Spinal cord (tissue), 9 donors: ENCODE measurements at regions not wholly inside any gene's neighbourhood (a gene's known extent, or its start where the extent isn't known, plus 50 kb on each side); places are given as distances from the start of the nearest gene placed in this dataset.

Experiments used
- DNase-seq, 6 donors: peaks; one replicate each; pipeline versions ENCODE4 v3.0.0 to v3.0.0-alpha.2; 2013 to 2015; ENCODE audit warnings: low spot score in 6 of 6, low read depth in 4 of 6
- H3K27ac ChIP-seq: one replicate; pipeline ENCODE4 v1.5.1; 2013; ENCODE audit warnings: low read depth, low read length, control low read depth
- H3K27me3 ChIP-seq: one replicate; pipeline ENCODE4 v1.6.1; 2013; ENCODE audit warnings: low read length; ENCODE audit not compliant: control insufficient read depth, insufficient read depth
- H3K36me3 ChIP-seq: one replicate; pipeline ENCODE4 v1.6.1; 2013; ENCODE audit warnings: low read length; ENCODE audit not compliant: control insufficient read depth, insufficient read depth
- H3K4me1 ChIP-seq: one replicate; pipeline ENCODE4 v1.6.1; 2013; ENCODE audit warnings: low read length; ENCODE audit not compliant: control insufficient read depth, insufficient read depth
- H3K4me3 ChIP-seq: one replicate; pipeline ENCODE4 v1.5.1; 2013; ENCODE audit warnings: low read depth, low read length, control low read depth
- H3K9me3 ChIP-seq: one replicate; pipeline ENCODE4 v1.6.1; 2013; ENCODE audit warnings: low read length; ENCODE audit not compliant: control insufficient read depth, insufficient read depth
- WGBS: methylation state at CpG from one replicate; pipeline ENCODE4 v1.1.5; 2013; ENCODE audit warnings: missing lambda C conversion rate; ENCODE audit not compliant: insufficient coverage; 5-methylcytosine and 5-hydroxymethylcytosine counted together
- donor health status: healthy.

- Histone ChIP-seq H3K36me3 (no peaks in the 10 kb centered on the region), H3K9me3 (no peaks in the 10 kb centered on the region), H3K4me1 (peaks cover 6% of the 10 kb centered on the region), H3K27ac (no peak overlapping the region), H3K27me3 (peaks cover 37% of the 10 kb centered on the region), H3K4me3 (no peak overlapping the region)
- DNase-seq: no peak
- no CpG with 5 or more reads among the region's 1 CpG for WGBS
Observed at GRCh38 chr6:23177806-23178205, 608.4 kb downstream of the HDGFL1 start.

DNA sequence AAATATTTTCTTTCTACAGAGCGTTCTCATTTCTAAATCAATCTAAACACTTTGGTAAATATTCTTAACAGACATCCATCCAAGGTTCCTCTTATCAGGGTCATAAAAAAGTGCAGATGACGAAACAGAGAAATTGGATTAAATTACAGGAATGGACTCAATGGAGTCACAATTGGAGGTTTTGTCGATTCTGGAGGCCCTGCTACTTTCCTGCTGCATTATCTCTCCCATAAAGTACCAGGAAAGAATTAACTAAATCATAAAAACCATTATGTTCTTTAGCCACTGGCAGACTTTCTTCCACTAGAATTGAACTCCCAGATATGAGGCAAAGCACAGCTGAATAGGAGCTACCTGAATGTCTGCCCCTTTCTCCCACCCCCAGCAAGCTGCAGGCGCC is 610.6 kb downstream of the HDGFL1 start:
- Histone ChIP-seq H3K36me3 (no peaks in the 10 kb centered on the region), H3K27me3 (peaks cover 33% of the 10 kb centered on the region), H3K4me1 (peaks cover 6% of the 10 kb centered on the region), H3K27ac (no peak overlapping the region), H3K9me3 (no peaks in the 10 kb centered on the region), H3K4me3 (no peak overlapping the region)
- no CpG with 5 or more reads among the region's 4 CpGs for WGBS
- no peak for DNase-seq

- no peaks in the 10 kb centered on the region for H3K9me3 ChIP-seq
- peaks cover 6% of the 10 kb centered on the region for H3K4me1 ChIP-seq
- H3K36me3 ChIP-seq: no peaks in the 10 kb centered on the region
- H3K4me3 ChIP-seq: no peak overlapping the region
- peaks cover 36% of the 10 kb centered on the region for H3K27me3 ChIP-seq
- WGBS: 31% methylated on average over 10 of the region's 12 CpGs
- peak; percentile 59 to 98 (median 80) for DNase-seq
- no peak overlapping the region for H3K27ac ChIP-seq
Observed at GRCh38 chr6:23180504-23181293, 611.3 kb downstream of the HDGFL1 start.

DNA sequence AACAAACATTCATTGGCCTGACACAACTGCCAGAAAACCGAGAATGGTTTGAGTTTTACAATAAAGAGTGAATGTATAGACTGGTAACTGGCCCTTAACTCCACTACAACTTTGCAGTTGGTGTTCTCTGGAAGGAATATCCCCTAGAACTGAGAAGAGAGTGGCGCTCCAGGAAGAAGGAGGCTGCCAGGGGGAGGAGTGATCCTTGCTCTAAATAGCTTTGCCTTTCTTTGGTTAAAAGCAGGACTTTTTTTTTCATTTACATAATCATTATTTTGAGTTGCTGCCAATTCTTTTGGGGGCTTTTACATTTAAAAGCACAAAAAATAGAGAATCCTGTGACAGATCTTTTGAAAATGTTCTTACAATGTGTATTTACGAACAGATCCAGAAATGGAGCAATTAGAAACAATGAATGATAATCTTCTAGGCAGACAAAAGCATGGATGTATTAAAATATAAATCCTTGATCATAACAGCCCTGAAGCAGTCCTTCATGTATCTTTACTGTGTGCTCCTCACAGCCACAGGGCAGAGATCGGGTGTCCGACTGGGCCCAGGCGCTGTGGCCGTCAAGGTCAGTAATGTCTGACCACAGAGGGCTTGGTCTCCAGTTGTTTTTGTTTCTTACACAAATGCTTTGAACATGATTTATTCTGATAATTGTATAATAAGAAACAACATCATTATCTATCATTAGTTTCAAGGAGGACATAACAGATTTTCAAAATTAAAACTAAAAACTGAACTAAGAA is 612.2 kb downstream of the HDGFL1 start:
- Histone ChIP-seq H3K4me1 (peaks cover 6% of the 10 kb centered on the region), H3K4me3 (no peak overlapping the region), H3K36me3 (no peaks in the 10 kb centered on the region), H3K27me3 (peaks cover 33% of the 10 kb centered on the region), H3K27ac (no peak overlapping the region), H3K9me3 (no peaks in the 10 kb centered on the region)
- peak in 1 of 6 donors; percentile 62 for DNase-seq
- WGBS: 96% methylated on average over 3 of the region's 7 CpGs

DNA sequence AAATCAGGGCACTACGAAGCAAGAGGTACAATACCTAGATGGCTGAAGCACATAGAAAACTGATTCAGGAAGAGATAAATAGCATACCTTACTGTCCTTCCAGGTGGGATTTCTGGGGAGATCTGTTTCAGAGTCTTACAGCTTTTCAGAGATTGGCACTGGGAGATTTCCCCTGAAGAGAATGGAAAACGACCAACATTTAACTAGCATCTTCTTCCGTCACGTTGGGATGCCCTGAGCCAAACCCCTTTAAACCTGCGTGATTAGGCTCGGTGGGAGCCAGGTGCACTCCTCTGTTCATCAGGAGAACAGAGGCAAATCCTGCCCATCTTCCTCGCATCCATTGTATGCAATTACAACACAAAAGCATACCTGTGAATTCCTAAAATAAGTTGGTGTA is 614.5 kb downstream of the HDGFL1 start:
- no peaks in the 10 kb centered on the region for H3K36me3 ChIP-seq
- H3K9me3 ChIP-seq: no peaks in the 10 kb centered on the region
- WGBS: 92% methylated on average over 5 of the region's 7 CpGs
- H3K27ac ChIP-seq: no peak overlapping the region
- DNase-seq: no peak
- peaks cover 6% of the 10 kb centered on the region for H3K4me1 ChIP-seq
- H3K4me3 ChIP-seq: no peak overlapping the region
- H3K27me3 ChIP-seq: peaks cover 15% of the 10 kb centered on the region

- Histone ChIP-seq H3K4me1 (peaks cover 6% of the 10 kb centered on the region), H3K27ac (no peak overlapping the region), H3K27me3 (peaks cover 10% of the 10 kb centered on the region), H3K4me3 (no peak overlapping the region), H3K36me3 (no peaks in the 10 kb centered on the region), H3K9me3 (no peaks in the 10 kb centered on the region)
- no peak for DNase-seq
- WGBS: no CpG with 5 or more reads among the region's 3 CpGs
Observed at GRCh38 chr6:23184351-23184750, 615.0 kb downstream of the HDGFL1 start.

DNA sequence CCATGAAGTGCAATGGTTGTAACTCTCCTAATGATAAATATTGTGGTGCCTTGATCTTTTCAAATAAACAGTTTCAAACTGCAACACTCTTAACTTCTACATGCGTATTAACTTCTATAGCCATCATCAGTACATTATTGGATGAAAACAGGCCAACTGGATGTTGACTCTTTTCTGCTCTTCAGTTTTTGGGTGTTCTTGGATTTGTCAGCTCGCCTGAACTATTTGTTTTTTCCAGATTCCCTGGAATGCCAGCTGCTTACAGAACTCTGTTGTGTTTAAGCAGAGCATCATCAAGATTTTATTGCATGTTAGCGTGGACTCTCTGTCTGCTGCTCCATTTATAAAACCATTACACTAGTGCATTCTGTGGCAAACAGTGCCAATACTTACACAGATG is 626.1 kb downstream of the HDGFL1 start:
- no peak for DNase-seq
- no peak overlapping the region for H3K27ac ChIP-seq
- WGBS: 90% methylated on average over 2 of the region's 3 CpGs

DNA sequence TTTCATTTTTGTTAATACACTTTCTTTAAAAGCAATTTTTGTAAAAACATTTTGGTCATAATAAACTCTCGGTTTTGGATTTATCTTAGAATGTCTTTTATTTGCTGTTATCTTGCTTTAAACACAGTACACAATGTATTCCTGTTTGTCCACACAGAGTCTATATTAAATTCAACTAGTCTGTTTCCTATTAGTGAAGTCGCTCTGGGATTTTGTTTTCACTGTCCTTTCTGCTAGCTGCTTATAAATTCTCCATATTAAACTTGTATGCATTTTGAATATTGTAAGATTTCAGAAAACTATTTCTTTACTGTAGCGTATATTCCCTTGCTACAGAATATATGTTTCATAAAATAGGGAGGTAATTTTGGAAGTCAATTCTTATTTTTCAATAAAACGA is 630.2 kb downstream of the HDGFL1 start:
- Histone ChIP-seq H3K4me3 (no peak overlapping the region), H3K4me1 (no peaks in the 10 kb centered on the region), H3K27me3 (peaks cover 2% of the 10 kb centered on the region), H3K9me3 (no peaks in the 10 kb centered on the region), H3K27ac (no peak overlapping the region), H3K36me3 (no peaks in the 10 kb centered on the region)
- no peak for DNase-seq
- WGBS: no CpG with 5 or more reads among the region's 4 CpGs

More for the DNA sequence above, 626.1 kb downstream of the HDGFL1 start:
- H3K4me3 ChIP-seq: no peak overlapping the region
- H3K36me3 ChIP-seq: no peaks in the 10 kb centered on the region
- H3K4me1 ChIP-seq: no peaks in the 10 kb centered on the region
- peaks cover 2% of the 10 kb centered on the region for H3K27me3 ChIP-seq
- H3K9me3 ChIP-seq: no peaks in the 10 kb centered on the region

DNA sequence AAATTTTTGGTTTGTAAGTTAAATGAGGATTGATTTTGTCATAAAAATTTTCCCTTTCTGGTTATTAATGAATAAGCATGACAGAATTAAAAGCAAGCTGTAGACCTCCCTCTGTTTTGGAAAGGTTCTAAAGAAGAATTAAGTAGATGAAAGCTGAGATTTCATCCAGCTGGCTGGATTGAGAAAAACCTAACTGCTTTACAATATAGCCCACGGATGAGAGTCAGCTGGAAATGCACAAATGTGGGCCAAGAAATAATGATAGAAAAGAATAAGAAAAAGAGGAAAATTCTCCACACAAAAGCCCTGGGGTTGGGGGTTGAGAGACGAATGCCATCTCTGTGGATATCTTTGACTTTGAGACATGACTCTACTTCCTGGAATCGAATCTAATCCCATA is 631.6 kb downstream of the HDGFL1 start:
- Histone ChIP-seq H3K27me3 (peaks cover 2% of the 10 kb centered on the region), H3K9me3 (no peaks in the 10 kb centered on the region), H3K4me3 (no peak overlapping the region), H3K27ac (no peak overlapping the region), H3K4me1 (no peaks in the 10 kb centered on the region), H3K36me3 (no peaks in the 10 kb centered on the region)
- no CpG with 5 or more reads among the region's 3 CpGs for WGBS
- DNase-seq: no peak

DNA sequence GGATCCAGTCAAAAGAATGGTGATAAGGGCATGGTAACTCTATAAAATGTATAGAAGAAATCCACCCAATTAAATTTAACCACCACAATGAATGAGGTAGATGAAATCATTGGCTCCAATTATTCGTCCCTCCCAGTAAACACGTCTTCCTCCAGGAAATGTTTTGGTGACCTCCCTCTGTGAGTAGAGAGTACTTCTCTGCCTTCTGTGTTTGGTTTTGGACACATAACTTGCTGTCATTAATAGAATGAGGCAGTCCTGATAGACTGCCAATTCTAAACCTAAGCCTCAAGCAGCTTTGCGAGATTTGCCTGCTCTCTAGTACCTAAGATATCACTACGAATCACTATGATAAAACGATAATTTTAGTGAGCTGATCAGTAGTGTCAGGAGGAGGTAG is 632.8 kb downstream of the HDGFL1 start:
- WGBS: no CpG with 5 or more reads among the region's 5 CpGs
- Histone ChIP-seq H3K27me3 (no peaks in the 10 kb centered on the region), H3K4me1 (no peaks in the 10 kb centered on the region), H3K36me3 (no peaks in the 10 kb centered on the region), H3K4me3 (no peak overlapping the region), H3K9me3 (no peaks in the 10 kb centered on the region), H3K27ac (no peak overlapping the region)
- no peak for DNase-seq
